ENCODE measurements at regions not wholly inside any gene's neighbourhood (a gene's known extent, or its start where the extent isn't known, plus 50 kb on each side); places are given as distances from the start of the nearest gene placed in this dataset.
A peak's percentile ranks its signal among the peaks of the same experiment; 100 is the strongest.

DNA sequence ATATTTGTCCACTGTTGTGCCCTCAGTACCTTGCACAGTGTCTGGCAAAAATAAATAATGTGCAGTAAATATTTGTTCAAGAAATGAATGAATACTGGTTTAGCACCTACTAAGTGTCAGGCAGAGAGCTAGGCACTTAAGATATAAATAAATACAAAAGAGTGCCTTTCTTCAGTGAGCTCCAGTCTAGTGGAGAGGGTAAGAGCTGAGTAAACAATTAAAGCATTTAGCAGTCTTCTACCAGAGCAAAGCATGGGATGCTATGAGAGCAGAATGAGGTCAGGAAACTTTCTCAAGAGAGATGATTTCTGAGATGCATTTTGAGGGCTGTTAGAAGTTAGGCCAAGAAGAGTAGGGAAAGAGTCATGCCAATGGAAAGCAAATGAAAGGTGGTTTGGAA is 314.7 kb downstream of the DSC3 start:
- TF ChIP-seq CTCF (IDR thresholded peaks at IDR 0.05; ENCODE audit: low read depth, low read length, poor library complexity, severe bottlenecking) (no peak), EZH2phosphoT487 (IDR thresholded peaks at IDR 0.05; ENCODE audit: borderline replicate concordance, low read length) (no peak)
- H3K9me3 ChIP-seq (ENCODE audit: control insufficient read depth, insufficient read depth, low read length), result no peaks in the 10 kb centered on the region
- no peaks in the 10 kb centered on the region for H3K27me3 ChIP-seq (ENCODE audit: control insufficient read depth, low read length)
- H3F3A ChIP-seq (ENCODE audit: control insufficient read depth, insufficient read depth), result no peaks in the 10 kb centered on the region
- no peaks in the 10 kb centered on the region for H4K20me1 ChIP-seq (ENCODE audit: control insufficient read depth, insufficient read depth, low read depth, low read length)
- H3K27ac ChIP-seq (ENCODE audit: low read depth, low read length), result no peak overlapping the region
- H3K4me1 ChIP-seq (ENCODE audit: control insufficient read depth, low read length), result no peaks in the 10 kb centered on the region
- no peaks in the 10 kb centered on the region for H3K36me3 ChIP-seq (ENCODE audit: control insufficient read depth, low read length)
- no peaks in the 10 kb centered on the region for H3K9me2 ChIP-seq (replicated peaks; ENCODE audit: control insufficient read depth, low read length)
- no peak overlapping the region for H3K4me3 ChIP-seq (ENCODE audit: low read length)
- no peaks in the 10 kb centered on the region for H3K79me2 ChIP-seq (ENCODE audit: control insufficient read depth, low read length)
- no peak overlapping the region for H3K4me2 ChIP-seq (ENCODE audit: low read length)

GRCh38 chr18:30713299-30713698 is 329.2 kb downstream of the DSC3 start:
- H3F3A ChIP-seq (ENCODE audit: control insufficient read depth, insufficient read depth), result no peaks in the 10 kb centered on the region
- H3K27me3 ChIP-seq (ENCODE audit: control insufficient read depth, low read length), result no peaks in the 10 kb centered on the region
- no peaks in the 10 kb centered on the region for H3K9me3 ChIP-seq (ENCODE audit: control insufficient read depth, insufficient read depth, low read length)
- no peaks in the 10 kb centered on the region for H4K20me1 ChIP-seq (ENCODE audit: control insufficient read depth, insufficient read depth, low read depth, low read length)
- TF ChIP-seq EZH2phosphoT487 (IDR thresholded peaks at IDR 0.05; ENCODE audit: borderline replicate concordance, low read length) (no peak), CTCF (IDR thresholded peaks at IDR 0.05; ENCODE audit: low read depth, low read length, poor library complexity, severe bottlenecking) (no peak)
- no peaks in the 10 kb centered on the region for H3K36me3 ChIP-seq (ENCODE audit: control insufficient read depth, low read length)
- H3K9me2 ChIP-seq (replicated peaks; ENCODE audit: control insufficient read depth, low read length), result no peaks in the 10 kb centered on the region
- H3K4me1 ChIP-seq (ENCODE audit: control insufficient read depth, low read length), result peaks cover 17% of the 10 kb centered on the region
- H3K4me3 ChIP-seq (ENCODE audit: low read length), result no peak overlapping the region
- no peak overlapping the region for H3K27ac ChIP-seq (ENCODE audit: low read depth, low read length)
- H3K4me2 ChIP-seq (ENCODE audit: low read length), result 0 out of 2 replicates have a peak overlapping the region, but pooled peaks have one; percentile 8
- H3K79me2 ChIP-seq (ENCODE audit: control insufficient read depth, low read length), result no peaks in the 10 kb centered on the region

DNA sequence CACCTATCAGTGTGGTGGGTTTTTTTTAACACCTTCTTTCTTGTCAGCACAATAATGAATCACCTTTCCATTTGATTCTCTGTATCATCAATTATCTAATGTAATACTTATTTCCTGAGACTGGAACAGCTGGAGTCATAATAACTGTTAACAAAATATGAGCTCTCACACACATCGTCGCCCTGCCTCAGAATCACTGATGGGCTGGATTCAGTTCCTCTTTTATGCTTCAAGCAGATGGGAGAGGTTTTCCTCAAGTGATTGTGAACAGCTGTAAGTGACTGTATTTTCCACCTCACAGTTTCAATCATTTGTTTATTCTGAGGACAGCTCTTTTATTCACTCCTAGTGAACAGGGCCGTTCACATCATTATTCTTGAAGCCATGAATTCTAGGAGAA is 330.2 kb downstream of the DSC3 start:
- H3K27me3 ChIP-seq (ENCODE audit: control insufficient read depth, low read length), result no peaks in the 10 kb centered on the region
- no peaks in the 10 kb centered on the region for H3K79me2 ChIP-seq (ENCODE audit: control insufficient read depth, low read length)
- no peaks in the 10 kb centered on the region for H3K9me2 ChIP-seq (replicated peaks; ENCODE audit: control insufficient read depth, low read length)
- peaks cover 17% of the 10 kb centered on the region for H3K4me1 ChIP-seq (ENCODE audit: control insufficient read depth, low read length)
- H3K9me3 ChIP-seq (ENCODE audit: control insufficient read depth, insufficient read depth, low read length), result no peaks in the 10 kb centered on the region
- no peaks in the 10 kb centered on the region for H3K36me3 ChIP-seq (ENCODE audit: control insufficient read depth, low read length)
- H3K4me3 ChIP-seq (ENCODE audit: low read length), result peak overlapping the region; percentile 27; the same call in 1 of the 2 replicates
- H4K20me1 ChIP-seq (ENCODE audit: control insufficient read depth, insufficient read depth, low read depth, low read length), result no peaks in the 10 kb centered on the region
- H3F3A ChIP-seq (ENCODE audit: control insufficient read depth, insufficient read depth), result no peaks in the 10 kb centered on the region
- TF ChIP-seq CTCF (IDR thresholded peaks at IDR 0.05; ENCODE audit: low read depth, low read length, poor library complexity, severe bottlenecking) (no peak), EZH2phosphoT487 (IDR thresholded peaks at IDR 0.05; ENCODE audit: borderline replicate concordance, low read length) (no peak)
- peak overlapping the region; percentile 12 for H3K27ac ChIP-seq (ENCODE audit: low read depth, low read length)
- peak overlapping the region; percentile 42 for H3K4me2 ChIP-seq (ENCODE audit: low read length)

All from DOHH2 (cell line).